CD14-positive monocyte (primary cell): ENCODE measurements at regions not wholly inside any gene's neighbourhood (a gene's known extent, or its start where the extent isn't known, plus 50 kb on each side); places are given as distances from the start of the nearest gene placed in this dataset.

ENCODE experiments used
- DNase-seq, 3 donors: peaks; one replicate each; pipeline ENCODE4 v3.0.0-alpha.2; 2011 to 2022
- H2AFZ ChIP-seq: 2 replicates; pipeline ENCODE4 v1.6.0; 2012; ENCODE audit warnings: mild to moderate bottlenecking, low read depth, low read length, inconsistent platforms; ENCODE audit not compliant: insufficient read depth, poor library complexity, severe bottlenecking
- H3K27ac ChIP-seq, 2 donors: 1 replicate in 1 of 2; 2 replicates in 1 of 2; pipeline ENCODE4 v1.5.1; 2012 to 2013; ENCODE audit warnings: low read length in 2 of 2, control low read depth in 1 of 2, inconsistent platforms in 1 of 2, low read depth in 1 of 2, mild to moderate bottlenecking in 1 of 2
- H3K27me3 ChIP-seq, 2 donors: one replicate each; pipeline versions ENCODE4 v1.6.0 to v1.6.1; 2011 to 2013; ENCODE audit warnings: low read length in 2 of 2; ENCODE audit not compliant: control insufficient read depth in 2 of 2, insufficient read depth in 2 of 2
- H3K36me3 ChIP-seq, 2 donors: replicated peaks in 1 of 2; 1 replicate in 1 of 2; 2 replicates in 1 of 2; pipeline versions ENCODE4 v1.5.1 to v1.6.1; 2012 to 2013; ENCODE audit warnings: low read length in 2 of 2, control low read depth in 1 of 2, inconsistent platforms in 1 of 2, mild to moderate bottlenecking in 1 of 2; ENCODE audit not compliant: insufficient read depth in 2 of 2, control insufficient read depth in 1 of 2
- H3K4me1 ChIP-seq, 2 donors: 1 replicate in 1 of 2; 2 replicates in 1 of 2; pipeline versions ENCODE4 v1.5.1 to v1.6.1; 2012 to 2013; ENCODE audit warnings: low read length in 2 of 2, control low read depth in 1 of 2, inconsistent platforms in 1 of 2, mild to moderate bottlenecking in 1 of 2, moderate library complexity in 1 of 2; ENCODE audit not compliant: insufficient read depth in 2 of 2, control insufficient read depth in 1 of 2
- H3K4me2 ChIP-seq: replicated peaks from 2 replicates; pipeline ENCODE3; 2012; ENCODE audit warnings: low read length, moderate library complexity, mild to moderate bottlenecking; ENCODE audit not compliant: poor library complexity, severe bottlenecking; ENCODE audit errors: extremely low read depth
- H3K4me3 ChIP-seq, 3 experiments: fragments of 200-600 bp in 1 of 3; sonication (generic) in 1 of 3; replicated peaks in 1 of 3; 1 replicate in 2 of 3; 2 replicates in 1 of 3; pipeline ENCODE4 v1.5.1; 2011 to 2013; ENCODE audit warnings: low read length in 3 of 3, mild to moderate bottlenecking in 3 of 3, control low read depth in 2 of 3, low read depth in 2 of 3, inconsistent platforms in 1 of 3, moderate library complexity in 1 of 3
- H3K79me2 ChIP-seq: 2 replicates; pipeline ENCODE4 v1.6.0; 2012; ENCODE audit warnings: mild to moderate bottlenecking, control low read depth, inconsistent platforms, low read length, moderate library complexity; ENCODE audit not compliant: insufficient read depth
- H3K9ac ChIP-seq: 2 replicates; pipeline ENCODE4 v1.6.0; 2017; ENCODE audit warnings: low read length, mild to moderate bottlenecking; ENCODE audit not compliant: insufficient read depth, poor library complexity, severe bottlenecking
- H3K9me3 ChIP-seq, 2 donors: replicated peaks in 1 of 2; 1 replicate in 1 of 2; 2 replicates in 1 of 2; pipeline versions ENCODE4 v1.5.1 to v1.6.1; 2012 to 2013; ENCODE audit warnings: low read length in 2 of 2, control low read depth in 1 of 2; ENCODE audit not compliant: control insufficient read depth in 1 of 2, insufficient read depth in 1 of 2
- H4K20me1 ChIP-seq: 2 replicates; pipeline ENCODE4 v1.6.0; 2012; ENCODE audit warnings: mild to moderate bottlenecking, low read length, control low read depth, moderate library complexity; ENCODE audit not compliant: insufficient read depth
- H3K27ac Mint-ChIP-seq, 7 donors: one replicate each; pipeline ENCODE4 v1.8.0; 2020; ENCODE audit warnings: mild to moderate bottlenecking in 7 of 7, mixed read lengths in 7 of 7, moderate library complexity in 6 of 7, inconsistent platforms in 2 of 7
- H3K27me3 Mint-ChIP-seq, 3 donors: one replicate each; pipeline ENCODE4 v1.8.0; 2021 to 2022; ENCODE audit warnings: low read depth in 3 of 3, mild to moderate bottlenecking in 3 of 3, mixed read lengths in 3 of 3, moderate library complexity in 3 of 3, inconsistent platforms in 1 of 3
- H3K36me3 Mint-ChIP-seq, 2 donors: one replicate each; pipeline ENCODE4 v1.8.0; 2020; ENCODE audit warnings: mixed read lengths in 2 of 2, inconsistent platforms in 1 of 2, mild to moderate bottlenecking in 1 of 2
- H3K4me1 Mint-ChIP-seq: one replicate; pipeline ENCODE4 v1.8.0; 2020; ENCODE audit warnings: mild to moderate bottlenecking, mixed read lengths
- H3K4me3 Mint-ChIP-seq, 2 donors: one replicate each; pipeline ENCODE4 v1.8.0; 2020; ENCODE audit warnings: mild to moderate bottlenecking in 2 of 2, mixed read lengths in 2 of 2, moderate library complexity in 1 of 2
- H3K9me3 Mint-ChIP-seq, 7 donors: one replicate each; pipeline ENCODE4 v1.8.0; 2020 to 2022; ENCODE audit warnings: mixed read lengths in 7 of 7, mild to moderate bottlenecking in 6 of 7, moderate library complexity in 6 of 7, inconsistent platforms in 2 of 7
- CTCF ChIP-seq: fragments of 200-600 bp; IDR thresholded peaks from one replicate; pipeline ENCODE4 v1.8.0; 2022; ENCODE audit warnings: antibody characterized with exemption, mild to moderate bottlenecking
- WGBS: methylation state at CpG from one replicate; pipeline ENCODE4 v1.1.5; 2013; ENCODE audit warnings: missing lambda C conversion rate; ENCODE audit not compliant: insufficient coverage; 5-methylcytosine and 5-hydroxymethylcytosine counted together
- intact Hi-C, 2 donors: fragments of 100-400 bp; cut with micrococcal nuclease; formaldehyde crosslinking; loops; one replicate each; pipeline versions ENCODE4 v1.15.0 to v1.15.1; 2023

GRCh38 chr12:131535779-131536178, 175.1 kb upstream of the SFSWAP start:
- Histone ChIP-seq H3K9me3 (no peaks in the 10 kb centered on the region), H3K27ac (no peak overlapping the region), H3K36me3 (no peaks in the 10 kb centered on the region), H3K9ac (no peak overlapping the region), H3K79me2 (no peaks in the 10 kb centered on the region), H2AFZ (no peak overlapping the region), H3K4me3 (no peak overlapping the region), H3K27me3 (no peaks in the 10 kb centered on the region), H3K4me2 (no peak overlapping the region), H3K4me1 (no peaks in the 10 kb centered on the region), H4K20me1 (no peaks in the 10 kb centered on the region)
- Mint-ChIP-seq H3K36me3 (no peaks in the 10 kb centered on the region), H3K9me3 (no peaks in the 10 kb centered on the region), H3K4me3 (no peak overlapping the region), H3K4me1 (no peaks in the 10 kb centered on the region), H3K27me3 (peaks cover 0 to 11% (median 7%) of the 10 kb centered on the region in 3 donors), H3K27ac (no peak overlapping the region)
- no peak for TF ChIP-seq CTCF
- 80% methylated on average over 1 of the region's 5 CpGs for WGBS
- no peak for DNase-seq
- intact Hi-C loops: no loop called here

- no peak overlapping the region for H3K4me2 ChIP-seq
- no peak for TF ChIP-seq CTCF
- no peaks in the 10 kb centered on the region for H3K4me1 ChIP-seq
- DNase-seq: no peak
- Mint-ChIP-seq H3K9me3 (no peaks in the 10 kb centered on the region), H3K4me1 (no peaks in the 10 kb centered on the region), H3K4me3 (no peak overlapping the region), H3K27ac (no peak overlapping the region), H3K36me3 (no peaks in the 10 kb centered on the region), H3K27me3 (peaks cover 0 to 8% (median 7%) of the 10 kb centered on the region in 3 donors)
- H3K27me3 ChIP-seq: no peaks in the 10 kb centered on the region
- intact Hi-C loops: no loop called here
- H3K79me2 ChIP-seq: no peaks in the 10 kb centered on the region
- no peak overlapping the region for H2AFZ ChIP-seq
- H3K27ac ChIP-seq: no peak overlapping the region
- H3K4me3 ChIP-seq: no peak overlapping the region
- no peaks in the 10 kb centered on the region for H3K9me3 ChIP-seq
- 77% methylated on average over 9 of the region's 11 CpGs for WGBS
- H4K20me1 ChIP-seq: no peaks in the 10 kb centered on the region
- no peak overlapping the region for H3K9ac ChIP-seq
- H3K36me3 ChIP-seq: no peaks in the 10 kb centered on the region
Observed at GRCh38 chr12:131536337-131536736, 174.6 kb upstream of the SFSWAP start.
